ENCODE measurements at regions not wholly inside any gene's neighbourhood (a gene's known extent, or its start where the extent isn't known, plus 50 kb on each side); places are given as distances from the start of the nearest gene placed in this dataset.

- TF ChIP-seq CTCF (IDR thresholded peaks at IDR 0.05; ENCODE audit: low read depth, low read length): no peak
- no peak for DNase-seq (ENCODE audit: extremely low read depth, low read depth)
These were observed 60.7 kb upstream of the BDKRB2 start for GRCh38 chr14:96143906-96144305.

GRCh38 chr14:96145116-96145864, 59.3 kb upstream of the BDKRB2 start:
- no peak for TF ChIP-seq CTCF (IDR thresholded peaks at IDR 0.05; ENCODE audit: low read depth, low read length)
- DNase-seq (ENCODE audit: extremely low read depth, low read depth): peak; percentile 82

- no peak; the same call in 1 of the 2 replicates for TF ChIP-seq CTCF (IDR thresholded peaks at IDR 0.05; ENCODE audit: low read depth, low read length)
- DNase-seq (ENCODE audit: extremely low read depth, low read depth): peak; percentile 73
These were observed 58.4 kb upstream of the BDKRB2 start for GRCh38 chr14:96146131-96146771.

GRCh38 chr14:96148631-96149030, 56.0 kb upstream of the BDKRB2 start:
- DNase-seq (ENCODE audit: extremely low read depth, low read depth): no peak
- TF ChIP-seq CTCF (IDR thresholded peaks at IDR 0.05; ENCODE audit: low read depth, low read length): no peak

- DNase-seq (ENCODE audit: extremely low read depth, low read depth): no peak
- TF ChIP-seq CTCF (IDR thresholded peaks at IDR 0.05; ENCODE audit: low read depth, low read length): no peak
These were observed 55.5 kb upstream of the BDKRB2 start for GRCh38 chr14:96149131-96149530.

- TF ChIP-seq CTCF (IDR thresholded peaks at IDR 0.05; ENCODE audit: low read depth, low read length): no peak
- DNase-seq (ENCODE audit: extremely low read depth, low read depth): no peak
These were observed 54.4 kb upstream of the BDKRB2 start for GRCh38 chr14:96150214-96150613.

- DNase-seq (ENCODE audit: extremely low read depth, low read depth): no peak
- TF ChIP-seq CTCF (IDR thresholded peaks at IDR 0.05; ENCODE audit: low read depth, low read length): no peak
These were observed 53.4 kb upstream of the BDKRB2 start for GRCh38 chr14:96151242-96151641.

Data from AG09319 (cell line).